HG02884 (cell line): ENCODE measurements at regions not wholly inside any gene's neighbourhood (a gene's known extent, or its start where the extent isn't known, plus 50 kb on each side); places are given as distances from the start of the nearest gene placed in this dataset.

ENCODE experiments used
- ATAC-seq: cut with Tn5 transposase; IDR thresholded peaks from one replicate; pipeline ENCODE4 v1.9.1; 2021; ENCODE audit warnings: mild to moderate bottlenecking, moderate library complexity; ENCODE audit not compliant: unreplicated experiment

GRCh38 chr7:94054130-94054529, 50.0 kb upstream of the BET1 start:
- no peak for ATAC-seq

- no peak for ATAC-seq
Observed at GRCh38 chr7:94055963-94056362, 51.8 kb upstream of the BET1 start.

- no peak for ATAC-seq
Observed at GRCh38 chr7:94056796-94057207, 52.6 kb upstream of the BET1 start.

GRCh38 chr7:94057955-94058354, 53.8 kb upstream of the BET1 start:
- ATAC-seq, result no peak

- no peak for ATAC-seq
Observed at GRCh38 chr7:94059746-94060145, 55.6 kb upstream of the BET1 start.

- peak; percentile 49 for ATAC-seq
Observed at GRCh38 chr7:94060752-94061151, 56.6 kb upstream of the BET1 start.

- no peak for ATAC-seq
Observed at GRCh38 chr7:94061326-94061725, 57.2 kb upstream of the BET1 start.

GRCh38 chr7:94062372-94062771, 58.2 kb upstream of the BET1 start:
- ATAC-seq, result no peak

- ATAC-seq, result no peak
Observed at GRCh38 chr7:94064541-94065191, 60.5 kb upstream of the BET1 start.

GRCh38 chr7:94067047-94067446, 62.9 kb upstream of the BET1 start:
- no peak for ATAC-seq

- no peak for ATAC-seq
Observed at GRCh38 chr7:94067506-94067905, 63.4 kb upstream of the BET1 start.

GRCh38 chr7:94069162-94069739, 65.1 kb upstream of the BET1 start:
- peak; percentile 69 for ATAC-seq

- ATAC-seq, result no peak
Observed at GRCh38 chr7:94080551-94080950, 76.4 kb upstream of the BET1 start.

GRCh38 chr7:94082126-94082525, 78.0 kb upstream of the BET1 start:
- ATAC-seq, result no peak

- peak; percentile 96 for ATAC-seq
Observed at GRCh38 chr7:94087664-94088352, 83.7 kb upstream of the BET1 start.

GRCh38 chr7:94088560-94088959, 84.4 kb upstream of the BET1 start:
- ATAC-seq, result no peak

GRCh38 chr7:94089806-94090205, 85.7 kb upstream of the BET1 start:
- no peak for ATAC-seq

- no peak for ATAC-seq
Observed at GRCh38 chr7:94092980-94093379, 88.8 kb upstream of the BET1 start.

GRCh38 chr7:94094298-94094697, 90.1 kb upstream of the BET1 start:
- ATAC-seq, result no peak

GRCh38 chr7:94095316-94096009, 91.3 kb upstream of the BET1 start:
- no peak for ATAC-seq

GRCh38 chr7:94099679-94100078, 95.5 kb upstream of the BET1 start:
- no peak for ATAC-seq
